SK-N-MC (cell line): ENCODE measurements at regions not wholly inside any gene's neighbourhood (a gene's known extent, or its start where the extent isn't known, plus 50 kb on each side); places are given as distances from the start of the nearest gene placed in this dataset.
"Not testable (repeated sequence)": the region's sequence is repeated elsewhere in the genome, so short reads cannot be mapped to it uniquely, and the experiment has no call there.

Experiments used
- EZH2 ChIP-seq: fragments of 200-600 bp; sonication (generic); IDR thresholded peaks from one replicate; pipeline ENCODE4 v1.6.1; 2017; ENCODE audit warnings: antibody characterized with exemption
- POLR2AphosphoS5 ChIP-seq: IDR thresholded peaks from 2 replicates; pipeline ENCODE4 v1.6.1; 2012; ENCODE audit warnings: mild to moderate bottlenecking, low read depth, low read length, borderline replicate concordance

DNA sequence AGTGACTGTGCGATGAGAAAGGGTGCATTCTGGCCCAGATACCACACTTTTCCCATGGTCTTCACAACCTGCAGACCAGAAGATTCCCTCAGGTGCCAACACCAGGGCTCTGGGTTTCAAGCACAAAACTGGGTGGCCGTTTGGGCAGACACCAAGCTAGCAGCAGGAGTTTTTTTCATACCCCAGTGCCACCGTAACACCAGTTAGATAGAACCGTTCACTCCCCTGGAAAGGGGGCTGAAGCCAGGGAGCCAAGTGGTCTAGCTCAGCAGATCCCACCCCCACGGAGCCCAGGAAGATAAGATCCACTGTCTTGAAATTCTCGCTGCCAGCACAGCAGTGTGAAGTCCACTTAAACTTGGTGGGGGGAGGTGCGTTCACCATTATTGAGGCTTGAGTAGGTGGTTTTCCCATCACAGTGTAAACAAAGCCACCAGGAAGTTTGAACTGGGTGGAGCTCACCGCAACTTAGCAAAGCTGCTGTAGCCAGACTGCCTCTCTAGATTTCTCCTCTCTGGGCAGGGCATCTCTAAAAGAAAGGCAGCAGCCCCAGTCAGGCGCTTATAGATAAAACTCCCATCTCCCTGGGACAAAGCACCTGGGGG is 119.4 kb upstream of the GHITM start:
- not testable (repeated sequence) for TF ChIP-seq EZH2, POLR2AphosphoS5
